Thoracic aorta (tissue), 2 donors: ENCODE measurements at regions not wholly inside any gene's neighbourhood (a gene's known extent, or its start where the extent isn't known, plus 50 kb on each side); places are given as distances from the start of the nearest gene placed in this dataset.

ENCODE experiments used
- ATAC-seq: fragments of 150-250 bp; one replicate; pipeline ENCODE4 v1.8.0; 2017; ENCODE audit warnings: low read depth; ENCODE audit not compliant: insufficient number of reproducible peaks, low FRiP score
- DNase-seq: peaks from one replicate; pipeline ENCODE4 v3.0.0-alpha.2; 2020; ENCODE audit warnings: low spot score
- H3K27ac ChIP-seq, 2 donors: fragments of 200-600 bp; sonication (generic); 1 replicate in 1 of 2; 2 replicates in 1 of 2; pipeline ENCODE4 v1.5.1; 2016; ENCODE audit warnings: mild to moderate bottlenecking in 2 of 2, moderate library complexity in 2 of 2
- H3K27me3 ChIP-seq: fragments of 200-600 bp; sonication (generic); replicated peaks from 2 replicates; pipeline ENCODE4 v1.6.0; 2016; ENCODE audit warnings: mild to moderate bottlenecking; ENCODE audit not compliant: insufficient read depth
- H3K36me3 ChIP-seq: fragments of 200-600 bp; sonication (generic); one replicate; pipeline ENCODE4 v1.5.1; 2016
- H3K4me1 ChIP-seq, 2 donors: fragments of 200-600 bp; sonication (generic); 1 replicate in 1 of 2; 2 replicates in 1 of 2; pipeline versions ENCODE4 v1.5.1 to v1.6.0; 2016; ENCODE audit warnings: low read depth in 2 of 2, mild to moderate bottlenecking in 1 of 2; ENCODE audit not compliant: control insufficient read depth in 1 of 2
- H3K4me3 ChIP-seq: fragments of 200-600 bp; sonication (generic); 2 replicates; pipeline ENCODE4 v1.5.1; 2016; ENCODE audit warnings: mild to moderate bottlenecking
- H3K9me3 ChIP-seq: fragments of 200-600 bp; sonication (generic); 2 replicates; pipeline ENCODE4 v1.5.1; 2016
- TF ChIP-seq, protein P1 (sequence below): fragments of 200-600 bp; sonication (generic); IDR thresholded peaks from one replicate; pipeline ENCODE4 v1.5.1; 2019; ENCODE audit warnings: antibody characterized with exemption

DNA sequence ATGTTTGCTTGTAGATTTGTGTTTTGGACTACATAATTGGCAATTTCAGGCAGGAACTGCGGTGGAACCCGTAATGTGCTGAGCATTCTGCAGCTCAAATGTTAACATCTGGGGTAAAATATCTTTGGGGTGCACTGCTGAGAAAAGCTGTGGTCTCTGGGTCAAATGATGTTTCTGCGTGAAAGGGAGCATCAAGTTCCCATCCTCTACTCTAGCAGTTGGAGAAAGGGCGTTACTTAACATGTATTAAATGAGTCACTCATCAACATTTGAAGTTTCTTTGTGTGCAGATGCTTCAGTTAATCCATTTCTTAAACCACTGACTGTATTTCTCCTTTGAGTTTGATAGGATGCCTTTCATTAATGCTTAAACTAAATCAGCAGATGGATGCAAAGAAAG lies 273.1 kb upstream of the PITRM1 start:
- H3K9me3 ChIP-seq, result no peaks in the 10 kb centered on the region
- DNase-seq (no peak), ATAC-seq (no peak)
- no peak overlapping the region for H3K4me3 ChIP-seq
- no peak overlapping the region for H3K27ac ChIP-seq
- no peaks in the 10 kb centered on the region for H3K36me3 ChIP-seq
- no peaks in the 10 kb centered on the region for H3K4me1 ChIP-seq
- TF ChIP-seq, protein P1, sequence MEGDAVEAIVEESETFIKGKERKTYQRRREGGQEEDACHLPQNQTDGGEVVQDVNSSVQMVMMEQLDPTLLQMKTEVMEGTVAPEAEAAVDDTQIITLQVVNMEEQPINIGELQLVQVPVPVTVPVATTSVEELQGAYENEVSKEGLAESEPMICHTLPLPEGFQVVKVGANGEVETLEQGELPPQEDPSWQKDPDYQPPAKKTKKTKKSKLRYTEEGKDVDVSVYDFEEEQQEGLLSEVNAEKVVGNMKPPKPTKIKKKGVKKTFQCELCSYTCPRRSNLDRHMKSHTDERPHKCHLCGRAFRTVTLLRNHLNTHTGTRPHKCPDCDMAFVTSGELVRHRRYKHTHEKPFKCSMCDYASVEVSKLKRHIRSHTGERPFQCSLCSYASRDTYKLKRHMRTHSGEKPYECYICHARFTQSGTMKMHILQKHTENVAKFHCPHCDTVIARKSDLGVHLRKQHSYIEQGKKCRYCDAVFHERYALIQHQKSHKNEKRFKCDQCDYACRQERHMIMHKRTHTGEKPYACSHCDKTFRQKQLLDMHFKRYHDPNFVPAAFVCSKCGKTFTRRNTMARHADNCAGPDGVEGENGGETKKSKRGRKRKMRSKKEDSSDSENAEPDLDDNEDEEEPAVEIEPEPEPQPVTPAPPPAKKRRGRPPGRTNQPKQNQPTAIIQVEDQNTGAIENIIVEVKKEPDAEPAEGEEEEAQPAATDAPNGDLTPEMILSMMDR, result no peak
- H3K27me3 ChIP-seq, result no peaks in the 10 kb centered on the region

DNA sequence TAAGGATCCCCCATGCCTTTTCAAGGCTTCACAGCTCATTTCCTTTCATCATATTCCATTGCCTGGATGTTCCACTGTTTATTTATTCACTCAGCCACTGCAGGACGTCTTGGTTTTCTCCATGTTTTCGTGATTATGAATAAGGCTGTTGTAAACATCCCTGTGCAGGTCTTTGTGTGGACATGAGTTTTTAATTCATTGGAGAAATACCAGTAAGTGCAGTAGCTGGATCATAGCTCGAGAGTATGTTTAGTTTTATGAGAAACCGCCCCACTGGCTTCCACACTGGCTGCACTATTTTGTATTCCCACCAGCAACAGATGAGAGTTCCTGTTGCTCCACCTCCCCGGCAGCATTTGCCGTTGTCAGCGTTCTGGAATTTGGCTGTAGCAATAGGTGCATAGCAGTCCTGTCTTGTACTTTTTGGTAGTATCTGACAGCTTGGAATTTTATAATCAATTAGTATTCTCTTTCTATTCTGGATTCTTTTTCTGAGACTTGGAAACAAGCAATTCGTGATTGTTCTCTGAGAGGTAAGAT lies 269.9 kb upstream of the PITRM1 start:
- Histone ChIP-seq H3K4me3 (no peak overlapping the region), H3K4me1 (peaks cover 0 to 3% of the 10 kb centered on the region in 2 donors), H3K27me3 (no peaks in the 10 kb centered on the region), H3K27ac (no peak overlapping the region), H3K9me3 (no peaks in the 10 kb centered on the region), H3K36me3 (no peaks in the 10 kb centered on the region)
- TF ChIP-seq, protein P1, result no peak
- ATAC-seq (no peak), DNase-seq (no peak)

DNA sequence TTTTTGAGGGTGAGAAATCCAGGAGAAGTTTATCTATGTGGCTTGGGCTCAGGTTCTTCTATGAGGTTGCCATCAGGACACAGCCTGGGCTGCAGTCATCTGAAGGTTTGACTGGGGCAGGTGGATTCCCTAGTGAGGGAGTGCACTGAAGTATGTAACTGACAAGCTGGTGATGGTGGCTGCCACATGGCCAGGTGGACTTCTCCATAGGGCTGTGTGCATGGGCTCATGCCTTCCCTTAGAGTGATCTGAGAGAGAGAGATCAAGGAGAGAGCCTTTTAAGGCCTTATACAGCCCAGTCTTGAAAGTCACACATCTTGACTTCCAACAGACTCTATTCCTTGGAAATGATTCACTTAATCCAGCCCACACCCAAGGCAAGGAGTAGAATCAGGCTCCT lies 266.6 kb upstream of the PITRM1 start:
- Histone ChIP-seq H3K9me3 (no peaks in the 10 kb centered on the region), H3K4me3 (no peak overlapping the region), H3K4me1 (peaks cover 0 to 12% of the 10 kb centered on the region in 2 donors), H3K27ac (no peak overlapping the region), H3K36me3 (no peaks in the 10 kb centered on the region), H3K27me3 (no peaks in the 10 kb centered on the region)
- DNase-seq (no peak), ATAC-seq (no peak)
- TF ChIP-seq, protein P1, result no peak

DNA sequence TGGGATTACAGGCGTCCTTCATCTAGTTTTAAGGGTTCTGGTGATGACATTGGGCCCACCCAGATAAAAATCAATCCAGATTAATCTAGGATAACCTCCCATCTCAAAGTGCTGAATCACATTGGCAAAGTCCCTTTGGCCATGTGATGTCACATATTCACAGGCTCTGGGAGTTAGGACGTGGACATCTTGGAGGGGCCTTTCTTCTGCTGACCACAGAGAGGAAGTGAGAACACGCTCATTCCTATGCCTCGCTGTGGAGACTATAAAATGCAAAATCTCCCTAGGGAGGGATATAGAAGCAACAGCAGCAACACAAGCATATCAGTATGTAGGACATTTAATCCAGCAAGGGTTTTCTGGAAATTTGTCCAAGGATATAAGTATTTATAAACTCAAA lies 266.0 kb upstream of the PITRM1 start:
- H3K27me3 ChIP-seq, result no peaks in the 10 kb centered on the region
- H3K36me3 ChIP-seq, result no peaks in the 10 kb centered on the region
- H3K27ac ChIP-seq, result no peak overlapping the region
- ATAC-seq, result no peak
- H3K9me3 ChIP-seq, result no peaks in the 10 kb centered on the region
- no peak overlapping the region for H3K4me3 ChIP-seq
- DNase-seq, result no peak
- TF ChIP-seq, protein P1, result no peak
- H3K4me1 ChIP-seq, result peaks cover 0 to 12% of the 10 kb centered on the region in 2 donors

DNA sequence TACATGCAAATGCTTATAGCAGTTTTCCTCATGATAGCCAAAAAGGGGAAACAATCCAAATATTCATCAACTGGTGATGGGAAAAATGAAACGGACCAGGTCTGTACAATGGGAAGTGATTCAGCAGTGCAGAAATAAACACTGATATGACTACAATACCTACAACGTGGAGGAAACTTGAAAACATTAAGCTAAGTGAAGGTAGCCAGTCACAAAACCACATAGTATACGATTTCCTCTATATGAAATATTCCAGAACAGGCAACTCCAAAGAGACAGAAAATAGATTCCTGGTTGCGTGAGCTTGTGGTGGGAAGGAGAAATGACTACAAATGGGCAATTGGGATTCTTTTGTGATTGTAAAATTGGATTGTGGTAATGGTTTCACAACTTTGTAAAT lies 263.1 kb upstream of the PITRM1 start:
- Histone ChIP-seq H3K36me3 (no peaks in the 10 kb centered on the region), H3K27me3 (no peaks in the 10 kb centered on the region), H3K4me1 (peaks cover 5 to 21% of the 10 kb centered on the region in 2 donors), H3K9me3 (no peaks in the 10 kb centered on the region), H3K27ac (no peak overlapping the region), H3K4me3 (no peak overlapping the region)
- DNase-seq (no peak), ATAC-seq (no peak)
- TF ChIP-seq, protein P1, result no peak
